ENCODE measurements at regions not wholly inside any gene's neighbourhood (a gene's known extent, or its start where the extent isn't known, plus 50 kb on each side); places are given as distances from the start of the nearest gene placed in this dataset.
"Not testable (repeated sequence)": the region's sequence is repeated elsewhere in the genome, so short reads cannot be mapped to it uniquely, and the experiment has no call there.

- DNase-seq, result no peak
These were observed 246.7 kb upstream of the DIPK2B start for GRCh38 chrX:45447331-45447730.

DNA sequence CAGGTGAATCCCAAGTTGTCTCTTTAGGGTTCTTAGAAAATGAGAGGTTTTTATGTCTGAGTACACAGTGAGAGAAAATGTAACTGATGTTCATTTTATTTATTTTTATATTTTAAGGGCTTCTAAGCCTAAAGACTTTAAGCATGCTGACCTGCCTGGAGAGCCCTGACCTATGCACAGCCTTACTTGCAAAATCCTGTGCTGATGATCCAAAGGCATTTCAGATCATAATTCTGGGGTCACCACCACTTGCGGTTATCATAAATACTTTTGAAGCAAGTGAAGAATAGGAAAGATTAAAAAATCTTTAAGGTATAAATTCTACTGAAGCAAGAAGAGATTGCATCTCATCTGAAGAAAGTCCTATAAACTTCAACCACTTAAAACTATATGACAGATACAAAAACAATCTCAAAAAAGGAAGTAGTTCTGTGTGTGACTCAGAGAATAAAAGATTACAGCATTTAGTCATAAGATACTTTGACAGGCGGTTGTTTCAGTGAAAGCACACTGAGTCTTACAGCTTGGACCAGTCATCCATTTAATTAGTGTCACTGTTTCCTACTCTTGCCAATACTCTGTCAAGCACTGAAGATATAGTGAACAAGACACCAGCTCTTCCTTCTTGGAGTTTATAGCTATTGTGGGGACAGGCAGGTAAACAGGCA, 245.2 kb upstream of the DIPK2B start:
- no peak for DNase-seq

GRCh38 chrX:45437186-45437585, 236.5 kb upstream of the DIPK2B start:
- DNase-seq, result no peak

GRCh38 chrX:45435481-45435880, 234.8 kb upstream of the DIPK2B start:
- no peak for DNase-seq

DNA sequence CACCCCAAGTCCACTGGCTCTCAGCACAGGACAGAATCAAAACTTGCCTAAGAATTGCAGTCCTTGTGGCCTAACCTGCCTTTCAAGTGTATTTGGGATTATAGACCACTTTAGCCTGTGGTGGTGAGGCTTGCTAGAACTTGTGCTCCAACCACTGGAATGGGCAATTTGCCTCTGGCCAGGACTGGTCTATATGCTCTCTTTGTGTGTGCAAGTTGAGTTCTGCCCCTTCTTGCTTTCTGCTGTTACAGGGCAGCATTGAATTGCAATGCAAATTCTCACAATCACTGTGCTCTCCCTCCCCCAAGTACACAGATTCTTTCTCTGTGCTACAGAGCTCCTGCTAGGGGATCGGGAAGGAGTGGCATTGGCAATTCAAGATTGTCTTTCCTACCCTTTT, 233.6 kb upstream of the DIPK2B start:
- no peak for DNase-seq

GRCh38 chrX:45428831-45429230, 228.2 kb upstream of the DIPK2B start:
- DNase-seq, result no peak

DNA sequence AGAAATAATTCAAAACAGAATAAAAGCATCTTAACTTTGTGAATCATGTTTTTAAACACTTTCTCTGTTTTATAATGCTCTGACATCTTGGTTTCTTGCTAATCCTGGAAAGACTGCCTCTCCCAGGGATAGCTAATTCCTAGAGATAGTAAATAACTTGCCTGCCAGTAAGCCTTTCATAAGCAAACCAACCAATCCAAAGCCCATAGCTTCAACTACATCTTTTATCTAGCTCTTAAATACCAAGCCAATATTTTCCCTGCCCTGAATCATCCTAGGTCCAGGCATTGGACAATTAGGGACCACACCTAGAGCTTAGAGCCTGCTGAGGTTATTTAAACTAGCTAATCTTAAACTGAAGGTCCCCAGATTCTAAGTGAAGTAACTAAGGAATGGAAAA, 223.7 kb upstream of the DIPK2B start:
- no peak for DNase-seq

- DNase-seq, result no peak
These were observed 221.7 kb upstream of the DIPK2B start for GRCh38 chrX:45422216-45422925.

DNA sequence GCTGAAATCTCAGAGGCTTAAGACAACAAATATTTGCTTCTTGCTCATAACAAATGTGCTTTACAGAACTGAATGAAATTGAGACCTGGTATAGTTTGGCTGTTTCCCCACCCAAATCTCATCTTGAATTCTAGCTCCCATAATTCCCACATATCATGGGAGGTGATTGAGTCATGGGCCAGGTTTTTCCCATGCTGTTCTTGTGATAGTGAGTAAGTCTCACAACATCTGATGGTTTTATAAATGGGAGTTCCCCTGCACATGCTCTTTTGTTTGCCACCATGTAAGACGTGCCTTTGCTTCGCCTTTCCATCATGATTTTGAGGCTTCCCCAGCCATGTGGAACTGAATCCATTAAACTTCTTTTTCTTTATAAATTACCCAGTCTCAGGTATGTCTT, 221.1 kb upstream of the DIPK2B start:
- DNase-seq, result no peak

GRCh38 chrX:45404206-45404605, 203.5 kb upstream of the DIPK2B start:
- DNase-seq, result no peak

DNA sequence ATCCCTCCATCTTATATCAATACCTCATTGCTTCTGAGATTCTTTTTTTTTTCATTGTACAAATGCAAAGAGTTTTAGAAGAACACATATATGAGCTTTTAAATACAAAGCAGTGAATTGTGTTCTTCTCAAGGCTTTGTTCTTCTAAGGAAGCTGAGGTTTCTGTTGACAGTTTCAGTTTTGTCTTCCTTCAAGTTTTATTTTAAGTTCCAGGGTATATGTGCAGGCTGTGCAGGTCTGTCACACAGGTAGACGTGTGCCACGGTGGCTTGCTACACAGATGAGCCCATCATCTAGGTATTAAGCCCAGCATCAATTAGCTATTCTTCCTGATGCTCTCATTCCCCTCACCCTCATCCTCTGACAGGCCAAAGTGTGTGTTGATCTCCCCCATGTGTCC, 201.2 kb upstream of the DIPK2B start:
- no peak for DNase-seq

- DNase-seq, result not testable (repeated sequence)
These were observed 200.5 kb upstream of the DIPK2B start for GRCh38 chrX:45400951-45401725.

GRCh38 chrX:45400027-45400779, 199.5 kb upstream of the DIPK2B start:
- no peak for DNase-seq

DNA sequence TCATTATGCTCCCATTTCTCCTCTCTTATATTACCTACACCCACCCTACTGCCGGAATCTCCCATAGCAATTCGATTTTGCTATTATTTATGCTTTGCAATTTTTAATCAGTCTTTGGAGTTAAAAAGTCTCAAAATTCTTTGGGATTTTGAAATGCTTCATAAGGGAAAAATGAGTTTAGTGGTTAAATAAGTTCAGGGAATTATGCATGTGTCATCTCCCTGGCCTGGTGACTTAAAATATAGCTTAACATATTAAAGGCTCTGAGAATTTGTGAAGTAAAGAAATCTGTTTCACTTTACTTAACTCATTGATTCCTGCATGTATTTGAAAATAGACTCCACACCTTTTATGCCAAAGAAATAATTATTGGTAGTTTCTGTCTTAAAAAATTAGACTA, 185.1 kb upstream of the DIPK2B start:
- no peak for DNase-seq

DNA sequence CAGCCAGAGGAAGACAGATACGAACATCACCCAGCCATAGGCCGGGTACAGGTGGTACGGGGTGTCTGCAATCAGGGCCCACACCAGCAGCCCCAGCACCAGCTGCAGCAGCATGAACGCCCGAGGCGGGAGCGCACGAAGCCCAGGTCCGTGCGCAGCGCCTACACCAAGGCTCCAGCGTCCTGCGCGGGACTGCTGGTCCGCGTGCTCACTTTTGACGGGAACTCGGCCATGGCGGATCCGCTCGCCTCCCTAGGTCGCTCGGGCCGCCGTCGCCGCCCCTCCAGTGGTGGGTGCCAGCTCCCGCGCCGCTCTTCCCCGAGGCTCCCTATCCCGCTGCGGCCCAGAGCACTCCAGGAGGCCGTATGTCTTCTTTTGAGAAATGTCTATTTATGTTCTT, 181.2 kb upstream of the DIPK2B start:
- no peak for DNase-seq

GRCh38 chrX:45381366-45381765, 180.7 kb upstream of the DIPK2B start:
- no peak for DNase-seq

DNA sequence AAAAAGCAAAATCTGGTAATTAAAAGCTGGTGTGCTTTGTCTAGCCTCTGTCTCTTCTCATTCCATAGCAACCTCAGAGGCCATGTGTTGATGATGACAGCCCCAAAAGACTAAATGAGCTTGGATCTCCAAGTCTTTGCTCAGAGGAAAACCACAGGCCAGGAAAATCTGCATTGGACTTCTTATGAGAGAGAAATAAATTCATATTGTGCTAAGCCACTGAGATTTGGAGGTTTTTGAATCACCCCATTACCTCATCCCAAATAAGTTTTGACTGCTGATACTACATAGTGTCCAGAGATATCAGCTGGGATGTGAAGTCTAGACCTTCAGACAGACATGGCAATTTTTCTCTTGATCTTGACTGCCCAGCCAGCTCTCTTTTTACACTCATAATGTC, 178.6 kb upstream of the DIPK2B start:
- DNase-seq, result no peak

DNA sequence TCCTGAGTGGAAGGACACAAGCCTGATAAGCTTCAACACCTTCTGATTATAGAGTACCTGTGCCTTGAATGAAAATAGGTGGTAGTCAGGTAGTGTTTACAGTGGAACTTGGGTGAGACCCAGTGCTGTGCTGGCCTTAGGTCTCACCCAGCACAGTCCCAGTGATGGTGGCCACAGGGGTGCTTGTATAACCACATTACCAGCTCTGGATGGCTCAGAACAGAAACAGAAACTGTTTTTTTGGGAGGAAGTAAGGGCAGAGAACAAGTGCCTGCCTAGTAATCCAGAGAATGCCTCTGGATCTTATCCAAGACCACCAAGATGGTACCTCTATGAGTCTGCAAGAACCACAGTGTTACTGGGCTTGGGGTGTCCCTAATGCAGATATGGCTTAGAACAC, 171.5 kb upstream of the DIPK2B start:
- no peak for DNase-seq

DNA sequence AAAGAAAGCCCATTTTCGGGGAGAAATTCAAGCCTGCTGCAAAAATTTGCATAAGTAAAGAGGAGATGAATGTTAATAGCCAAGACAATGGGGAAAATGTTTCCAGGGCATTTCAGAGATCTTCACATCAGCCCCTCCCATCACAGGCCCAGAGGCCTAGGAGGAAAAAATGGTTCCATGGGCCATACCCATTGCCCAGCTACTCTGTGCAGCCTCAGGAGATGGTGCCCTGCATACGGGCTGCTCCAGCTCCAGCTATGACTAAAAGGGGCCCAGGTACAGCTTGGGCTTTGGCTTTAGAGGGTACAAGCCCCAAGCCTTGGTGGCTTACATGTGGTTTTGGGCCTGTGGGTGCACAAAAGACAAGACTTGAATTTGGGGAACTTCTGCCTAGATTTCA, 168.0 kb upstream of the DIPK2B start:
- no peak for DNase-seq

DNA sequence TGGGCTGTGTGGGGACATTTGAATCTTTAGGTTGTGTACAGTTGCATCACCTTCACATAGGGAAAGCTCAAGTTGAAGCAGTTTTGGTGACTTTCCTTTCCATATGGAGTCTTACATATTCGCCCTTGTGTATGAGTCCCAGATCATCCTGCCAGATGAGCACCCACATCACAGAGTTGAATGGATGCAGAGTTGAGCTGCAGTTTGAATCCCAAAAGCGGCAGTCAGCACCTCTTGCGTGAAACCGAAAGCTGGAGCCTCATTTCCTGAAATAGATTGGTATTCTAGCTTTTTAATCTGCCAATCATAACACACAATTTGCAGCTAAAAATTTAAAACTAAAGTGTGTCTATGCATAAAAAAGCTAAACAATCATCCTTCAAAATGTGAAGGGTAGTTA, 162.9 kb upstream of the DIPK2B start:
- DNase-seq, result no peak

- DNase-seq, result no peak
These were observed 159.9 kb upstream of the DIPK2B start for GRCh38 chrX:45360571-45360970.

GRCh38 chrX:45358392-45358791, 157.7 kb upstream of the DIPK2B start:
- no peak for DNase-seq

GRCh38 chrX:45353456-45353855, 152.8 kb upstream of the DIPK2B start:
- DNase-seq, result no peak

Measured in NCI-H510A (cell line).